ENCODE measurements at regions not wholly inside any gene's neighbourhood (a gene's known extent, or its start where the extent isn't known, plus 50 kb on each side); places are given as distances from the start of the nearest gene placed in this dataset.

GRCh38 chr7:119929891-119930290 is 343.1 kb upstream of the KCND2 start:
- no peak for TF ChIP-seq EZH2 (IDR thresholded peaks at IDR 0.05; ENCODE audit: borderline replicate concordance, insufficient read depth, low read depth, low read length, poor library complexity, severe bottlenecking)
- no peak for TF ChIP-seq CTCF (IDR thresholded peaks at IDR 0.05)
- WGBS (ENCODE audit: insufficient coverage): 86% methylated on average over 1 of the region's 3 CpGs
- ATAC-seq (ENCODE audit: low read depth) (no peak), DNase-seq (no peak)
- Histone ChIP-seq H3K4me3 (ENCODE audit: control extremely low read depth in 1 of 5, extremely low read depth in 1 of 5, insufficient read depth in 1 of 5, low read depth in 2 of 5, low read length in 4 of 5) (no peak overlapping the region), H2AFZ (ENCODE audit: insufficient read depth, low read depth, low read length, poor library complexity, severe bottlenecking) (no peak overlapping the region), H3K27ac (ENCODE audit: low read length in 2 of 2) (no peak overlapping the region), H3K79me2 (ENCODE audit: control insufficient read depth, insufficient read depth, low read length) (no peaks in the 10 kb centered on the region), H3K9me3 (ENCODE audit: control extremely low read depth in 1 of 3, control insufficient read depth in 2 of 3, insufficient read depth in 1 of 3, low read length in 2 of 3) (peaks cover 0 to 3% (median 0%) of the 10 kb centered on the region in 3 donors), H3K27me3 (replicated peaks in 1 of 4; ENCODE audit: control extremely low read depth in 1 of 4, control insufficient read depth in 3 of 4, insufficient read depth in 4 of 4, low read length in 3 of 4) (no peaks in the 10 kb centered on the region), H3K9ac (ENCODE audit: low read length) (no peak overlapping the region), H3K4me2 (replicated peaks; ENCODE audit: low read depth, low read length, poor library complexity, severe bottlenecking) (no peak overlapping the region), H3K4me1 (ENCODE audit: control insufficient read depth in 2 of 2, insufficient read depth in 2 of 2, low read length in 2 of 2) (no peaks in the 10 kb centered on the region), H3K36me3 (replicated peaks in 1 of 2; ENCODE audit: control extremely low read depth in 1 of 2, control insufficient read depth in 1 of 2, extremely low read depth in 1 of 2, insufficient read depth in 2 of 2, low read length in 1 of 2) (no peaks in the 10 kb centered on the region), H4K20me1 (ENCODE audit: control insufficient read depth, insufficient read depth, low read length, poor library complexity, severe bottlenecking) (no peaks in the 10 kb centered on the region)
- Mint-ChIP-seq H3K4me1 (no peaks in the 10 kb centered on the region), H3K27ac (no peak overlapping the region), H3K9me3 (ENCODE audit: insufficient read depth) (no peaks in the 10 kb centered on the region), H3K27me3 (no peaks in the 10 kb centered on the region), H3K4me3 (no peak overlapping the region)
- intact Hi-C loops (cut with micrococcal nuclease): no loop called here
- ChIA-PET CTCF (no interaction called here), POLR2A (no interaction called here)

DNA sequence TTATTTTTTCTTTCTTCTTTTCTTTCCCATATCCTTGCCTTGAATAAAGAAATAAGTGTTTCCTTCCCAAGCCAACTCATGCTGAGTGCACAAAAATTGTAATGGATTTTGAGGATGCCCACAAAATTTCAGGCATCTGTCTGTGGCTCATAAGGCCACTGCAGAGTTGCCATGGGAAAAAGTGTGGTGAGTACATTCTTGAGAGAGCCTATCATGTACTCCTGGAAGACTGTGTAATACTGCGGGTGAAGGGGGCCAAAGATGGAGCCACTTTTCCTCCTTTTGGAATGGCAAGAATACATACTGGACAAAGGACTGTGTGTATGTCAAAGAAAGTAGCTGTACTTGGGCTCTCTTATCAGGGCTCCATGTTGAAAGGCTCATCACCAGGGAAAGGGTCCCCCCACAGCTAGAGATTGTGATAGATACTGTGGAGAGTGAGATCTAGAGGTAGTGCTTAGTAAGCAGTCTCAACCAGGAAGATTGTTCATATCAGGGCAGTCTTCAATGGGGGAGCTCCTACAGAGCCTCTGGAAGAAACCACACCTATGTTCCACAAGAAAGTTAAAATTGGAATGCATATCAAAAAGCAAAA is 341.6 kb upstream of the KCND2 start:
- H3K4me3 Mint-ChIP-seq: no peak overlapping the region
- ATAC-seq (ENCODE audit: low read depth) (no peak), DNase-seq (no peak)
- TF ChIP-seq CTCF (IDR thresholded peaks at IDR 0.05) (no peak), EZH2 (IDR thresholded peaks at IDR 0.05; ENCODE audit: borderline replicate concordance, insufficient read depth, low read depth, low read length, poor library complexity, severe bottlenecking) (no peak)
- WGBS (ENCODE audit: insufficient coverage): 83% methylated on average over 1 of the region's 1 CpG
- Histone ChIP-seq H3K9me3 (ENCODE audit: control extremely low read depth in 1 of 3, control insufficient read depth in 2 of 3, insufficient read depth in 1 of 3, low read length in 2 of 3) (peaks cover 0 to 3% (median 0%) of the 10 kb centered on the region in 3 donors), H3K4me2 (replicated peaks; ENCODE audit: low read depth, low read length, poor library complexity, severe bottlenecking) (no peak overlapping the region), H3K4me1 (ENCODE audit: control insufficient read depth in 2 of 2, insufficient read depth in 2 of 2, low read length in 2 of 2) (no peaks in the 10 kb centered on the region), H3K4me3 (ENCODE audit: control extremely low read depth in 1 of 5, extremely low read depth in 1 of 5, insufficient read depth in 1 of 5, low read depth in 2 of 5, low read length in 4 of 5) (no peak overlapping the region), H4K20me1 (ENCODE audit: control insufficient read depth, insufficient read depth, low read length, poor library complexity, severe bottlenecking) (no peaks in the 10 kb centered on the region), H3K79me2 (ENCODE audit: control insufficient read depth, insufficient read depth, low read length) (no peaks in the 10 kb centered on the region), H2AFZ (ENCODE audit: insufficient read depth, low read depth, low read length, poor library complexity, severe bottlenecking) (no peak overlapping the region), H3K9ac (ENCODE audit: low read length) (no peak overlapping the region), H3K27ac (ENCODE audit: low read length in 2 of 2) (no peak overlapping the region), H3K36me3 (replicated peaks in 1 of 2; ENCODE audit: control extremely low read depth in 1 of 2, control insufficient read depth in 1 of 2, extremely low read depth in 1 of 2, insufficient read depth in 2 of 2, low read length in 1 of 2) (no peaks in the 10 kb centered on the region), H3K27me3 (replicated peaks in 1 of 4; ENCODE audit: control extremely low read depth in 1 of 4, control insufficient read depth in 3 of 4, insufficient read depth in 4 of 4, low read length in 3 of 4) (no peaks in the 10 kb centered on the region)
- intact Hi-C loops (cut with micrococcal nuclease): no loop called here
- ChIA-PET POLR2A (no interaction called here), CTCF (no interaction called here)
- H3K27ac Mint-ChIP-seq: no peak overlapping the region
- H3K27me3 Mint-ChIP-seq: no peaks in the 10 kb centered on the region
- no peaks in the 10 kb centered on the region for H3K9me3 Mint-ChIP-seq (ENCODE audit: insufficient read depth)
- no peaks in the 10 kb centered on the region for H3K4me1 Mint-ChIP-seq
